Left lung (tissue), 4 donors: ENCODE measurements at regions not wholly inside any gene's neighbourhood (a gene's known extent, or its start where the extent isn't known, plus 50 kb on each side); places are given as distances from the start of the nearest gene placed in this dataset.

Source experiments
- ATAC-seq: fragments of 200-7000 bp; cut with Tn5 transposase; one replicate; pipeline ENCODE4 v1.9.1; 2020; ENCODE audit warnings: moderate library complexity
- DNase-seq, 4 donors: peaks; one replicate each; pipeline ENCODE4 v3.0.0-alpha.2; 2013 to 2020
- H3K27ac ChIP-seq, 2 donors: fragments of 200-600 bp; sonication (generic) in 1 of 2; one replicate each; pipeline versions ENCODE4 v1.5.0 to v1.8.0; 2020 to 2021
- H3K27me3 ChIP-seq, 2 donors: fragments of 200-600 bp; sonication (generic) in 1 of 2; one replicate each; pipeline versions ENCODE4 v1.5.0 to v1.8.0; 2020 to 2021
- H3K36me3 ChIP-seq, 2 donors: fragments of 200-600 bp; sonication (generic) in 1 of 2; one replicate each; pipeline versions ENCODE4 v1.5.0 to v1.8.0; 2020 to 2021
- H3K4me1 ChIP-seq, 2 donors: fragments of 200-600 bp; one replicate each; pipeline ENCODE4 v1.8.0; 2021
- H3K4me3 ChIP-seq, 2 donors: fragments of 200-600 bp; sonication (generic) in 1 of 2; one replicate each; pipeline versions ENCODE4 v1.5.0 to v1.8.0; 2020 to 2021; ENCODE audit warnings: mild to moderate bottlenecking in 1 of 2
- H3K9me3 ChIP-seq, 2 donors: fragments of 200-600 bp; sonication (generic) in 1 of 2; one replicate each; pipeline versions ENCODE4 v1.5.0 to v1.8.0; 2020 to 2021
- CTCF ChIP-seq, 2 donors: fragments of 200-600 bp; sonication (generic) in 1 of 2; IDR thresholded peaks; one replicate each; pipeline versions ENCODE4 v1.5.0 to v1.8.0; 2021; ENCODE audit warnings: antibody characterized with exemption in 2 of 2
- intact Hi-C, 2 donors: fragments of 100-400 bp; cut with DNase I; formaldehyde crosslinking; loops; one replicate each; pipeline versions ENCODE4 v1.11.2 to v1.14.2; 2022
- donor health status: DM: no; HTN: yes; CAD: no.
- donor health status: DM: no; HTN: no; CAD: no.

DNA sequence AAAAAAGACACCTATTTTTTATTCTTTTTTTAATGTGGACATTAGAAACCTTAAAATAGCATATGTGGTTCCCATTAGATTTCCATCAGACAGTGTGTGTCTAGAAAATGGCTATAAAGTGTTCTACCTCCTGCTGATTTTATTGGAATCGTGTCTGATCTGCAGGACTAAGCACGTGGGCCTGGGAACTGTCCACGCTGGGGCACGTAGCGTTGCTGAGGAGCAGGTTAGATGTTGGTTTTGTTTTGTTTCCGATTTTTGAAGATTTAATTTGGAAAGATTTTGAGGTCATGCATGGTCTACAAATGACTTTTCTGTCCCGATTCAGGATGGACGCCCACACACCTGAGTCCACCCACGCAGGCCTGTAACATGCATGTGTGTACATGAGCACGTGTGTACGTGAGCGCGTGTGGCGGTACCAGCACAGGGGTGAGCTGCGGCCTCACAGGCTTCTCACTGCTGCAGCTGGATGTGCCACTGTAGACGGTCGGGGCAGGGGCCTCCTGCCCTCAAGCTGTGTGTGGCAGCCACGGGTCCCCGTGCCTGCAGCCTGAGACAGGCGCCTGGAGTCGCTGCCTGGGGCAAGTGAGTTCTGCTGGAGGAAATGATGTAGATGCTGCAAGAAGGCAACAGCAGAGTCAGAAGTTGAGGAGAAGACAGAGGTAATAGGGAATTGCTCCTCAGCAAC is 99.7 kb upstream of the CTDP1 start:
- H3K4me1 ChIP-seq: peaks cover 4 to 11% of the 10 kb centered on the region in 2 donors
- intact Hi-C loops: no loop called here
- TF ChIP-seq CTCF (IDR thresholded peaks at IDR 0.05): no peak
- ATAC-seq (no peak), DNase-seq (peak in 1 of 4 donors; percentile 28)
- H3K4me3 ChIP-seq: no peak overlapping the region
- H3K27ac ChIP-seq: no peak overlapping the region
- no peaks in the 10 kb centered on the region for H3K36me3 ChIP-seq
- no peaks in the 10 kb centered on the region for H3K9me3 ChIP-seq
- H3K27me3 ChIP-seq: peaks cover 0 to 19% of the 10 kb centered on the region in 2 donors

- Histone ChIP-seq H3K27me3 (peaks cover 0 to 19% of the 10 kb centered on the region in 2 donors), H3K9me3 (no peaks in the 10 kb centered on the region), H3K27ac (no peak overlapping the region), H3K4me1 (peaks cover 4 to 11% of the 10 kb centered on the region in 2 donors), H3K36me3 (no peaks in the 10 kb centered on the region), H3K4me3 (no peak overlapping the region)
- DNase-seq (peak in 1 of 4 donors; percentile 22), ATAC-seq (no peak)
- no peak for TF ChIP-seq CTCF (IDR thresholded peaks at IDR 0.05)
- intact Hi-C loops: no loop called here
These were observed 99.0 kb upstream of the CTDP1 start for GRCh38 chr18:79580498-79581171.

DNA sequence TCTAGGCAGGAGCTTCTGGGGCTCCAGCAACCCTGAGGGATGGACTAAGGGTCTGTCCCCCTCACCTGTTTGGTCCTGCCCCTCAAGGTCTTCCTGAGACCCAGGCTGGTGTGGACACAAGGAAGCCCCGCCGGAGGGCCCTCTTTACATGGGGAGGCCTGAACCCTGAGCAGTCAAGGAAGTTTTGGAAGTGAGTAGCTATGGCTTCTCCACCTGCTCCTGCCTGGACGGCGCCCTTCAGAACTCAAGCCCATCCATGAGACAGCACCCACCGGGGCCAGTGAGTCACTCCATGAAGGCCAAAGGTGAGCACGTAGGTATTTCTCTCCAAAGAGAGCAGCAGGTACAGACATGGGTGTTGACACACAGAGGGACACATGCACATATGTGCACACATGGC is 98.2 kb upstream of the CTDP1 start:
- H3K27ac ChIP-seq: no peak overlapping the region
- H3K36me3 ChIP-seq: no peaks in the 10 kb centered on the region
- peaks cover 0 to 20% of the 10 kb centered on the region in 2 donors for H3K27me3 ChIP-seq
- ATAC-seq (no peak), DNase-seq (peak in 1 of 4 donors; percentile 21)
- H3K4me1 ChIP-seq: peaks cover 4 to 11% of the 10 kb centered on the region in 2 donors
- H3K4me3 ChIP-seq: no peak overlapping the region
- TF ChIP-seq CTCF (IDR thresholded peaks at IDR 0.05): no peak
- intact Hi-C loops: no loop called here
- H3K9me3 ChIP-seq: no peaks in the 10 kb centered on the region

DNA sequence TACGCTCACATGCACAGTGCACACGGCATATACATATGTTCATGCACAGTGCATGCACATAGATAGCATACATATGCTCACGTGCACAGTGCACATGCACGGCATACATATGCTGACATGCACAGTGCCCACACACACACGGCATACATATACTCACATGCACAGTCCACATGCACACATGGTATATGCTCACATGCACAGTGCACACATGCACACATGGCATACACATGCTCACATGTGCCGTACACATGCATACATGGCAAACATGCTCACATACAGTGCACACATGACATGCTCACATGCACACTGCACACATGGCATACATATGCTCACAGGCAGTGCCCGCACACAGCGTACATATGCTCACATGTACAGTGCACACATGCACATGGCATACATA is 97.7 kb upstream of the CTDP1 start:
- DNase-seq: peak in 2 of 4 donors; percentile 10 to 31
- TF ChIP-seq CTCF (IDR thresholded peaks at IDR 0.05): no peak
- H3K27me3 ChIP-seq: peaks cover 0 to 20% of the 10 kb centered on the region in 2 donors
- H3K36me3 ChIP-seq: no peaks in the 10 kb centered on the region
- no peaks in the 10 kb centered on the region for H3K9me3 ChIP-seq
- H3K27ac ChIP-seq: no peak overlapping the region
- intact Hi-C loops: no loop called here
- ATAC-seq: no peak
- H3K4me3 ChIP-seq: no peak overlapping the region
- H3K4me1 ChIP-seq: peaks cover 4 to 6% of the 10 kb centered on the region in 2 donors

GRCh38 chr18:79582978-79583377 is 96.6 kb upstream of the CTDP1 start:
- ATAC-seq: no peak
- no peak overlapping the region for H3K4me3 ChIP-seq
- H3K27ac ChIP-seq: no peak overlapping the region
- peaks cover 0 to 25% of the 10 kb centered on the region in 2 donors for H3K27me3 ChIP-seq
- intact Hi-C loops: no loop called here
- no peaks in the 10 kb centered on the region for H3K9me3 ChIP-seq
- peak in 2 of 4 donors; percentile 10 to 13 for DNase-seq
- no peak for TF ChIP-seq CTCF (IDR thresholded peaks at IDR 0.05)
- H3K4me1 ChIP-seq: no peaks in the 10 kb centered on the region
- H3K36me3 ChIP-seq: no peaks in the 10 kb centered on the region
